ENCODE measurements at regions not wholly inside any gene's neighbourhood (a gene's known extent, or its start where the extent isn't known, plus 50 kb on each side); places are given as distances from the start of the nearest gene placed in this dataset.

DNA sequence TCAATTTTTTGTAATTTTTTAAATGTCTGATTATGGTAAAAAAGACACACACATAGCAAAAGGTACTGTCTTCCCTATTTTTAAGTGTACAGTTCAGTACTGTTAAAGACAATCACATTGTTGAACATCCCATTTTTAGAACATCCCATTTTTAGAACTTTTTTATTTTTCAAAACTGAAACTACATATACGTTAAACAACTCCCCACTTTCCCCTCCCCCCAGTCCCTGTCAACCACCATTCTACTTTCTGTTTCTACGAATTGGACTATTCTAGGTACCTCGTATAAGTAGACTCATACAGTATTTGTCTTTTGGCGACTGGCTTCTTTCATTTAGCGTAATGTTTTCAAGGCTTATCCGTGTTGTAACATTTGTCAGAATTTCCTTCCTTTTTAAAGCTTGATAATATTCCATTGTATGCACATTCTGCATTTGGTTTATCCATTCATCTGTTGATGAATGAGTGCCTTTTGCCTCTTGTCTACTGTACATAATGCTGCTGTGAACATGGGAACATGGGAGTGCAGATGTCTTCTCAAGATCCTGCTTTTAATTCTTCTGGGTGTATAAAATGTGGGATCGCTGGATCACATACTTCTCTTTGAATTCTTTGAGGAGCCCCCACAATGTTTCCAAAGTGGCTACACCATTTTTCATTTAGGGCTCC, 154.0 kb downstream of the PIK3R1 start:
- TF ChIP-seq, protein P1, sequence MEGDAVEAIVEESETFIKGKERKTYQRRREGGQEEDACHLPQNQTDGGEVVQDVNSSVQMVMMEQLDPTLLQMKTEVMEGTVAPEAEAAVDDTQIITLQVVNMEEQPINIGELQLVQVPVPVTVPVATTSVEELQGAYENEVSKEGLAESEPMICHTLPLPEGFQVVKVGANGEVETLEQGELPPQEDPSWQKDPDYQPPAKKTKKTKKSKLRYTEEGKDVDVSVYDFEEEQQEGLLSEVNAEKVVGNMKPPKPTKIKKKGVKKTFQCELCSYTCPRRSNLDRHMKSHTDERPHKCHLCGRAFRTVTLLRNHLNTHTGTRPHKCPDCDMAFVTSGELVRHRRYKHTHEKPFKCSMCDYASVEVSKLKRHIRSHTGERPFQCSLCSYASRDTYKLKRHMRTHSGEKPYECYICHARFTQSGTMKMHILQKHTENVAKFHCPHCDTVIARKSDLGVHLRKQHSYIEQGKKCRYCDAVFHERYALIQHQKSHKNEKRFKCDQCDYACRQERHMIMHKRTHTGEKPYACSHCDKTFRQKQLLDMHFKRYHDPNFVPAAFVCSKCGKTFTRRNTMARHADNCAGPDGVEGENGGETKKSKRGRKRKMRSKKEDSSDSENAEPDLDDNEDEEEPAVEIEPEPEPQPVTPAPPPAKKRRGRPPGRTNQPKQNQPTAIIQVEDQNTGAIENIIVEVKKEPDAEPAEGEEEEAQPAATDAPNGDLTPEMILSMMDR (IDR thresholded peaks at IDR 0.05): no peak
- no peak for TF ChIP-seq EZH2 (IDR thresholded peaks at IDR 0.05; ENCODE audit: borderline replicate concordance, insufficient read depth, low read depth, low read length, poor library complexity, severe bottlenecking)
